RCC 7860 (cell line): ENCODE measurements at regions not wholly inside any gene's neighbourhood (a gene's known extent, or its start where the extent isn't known, plus 50 kb on each side); places are given as distances from the start of the nearest gene placed in this dataset.
A peak's percentile ranks its signal among the peaks of the same experiment; 100 is the strongest.

Experiments
- DNase-seq: peaks from one replicate; pipeline ENCODE4 v3.0.0-alpha.2; 2015; ENCODE audit warnings: low spot score
- FAIRE-seq: peaks from 2 replicates; lab custom pipeline; 2012; peaks lifted over from hg19 to GRCh38; lab: Jason Lieb, UNC

DNA sequence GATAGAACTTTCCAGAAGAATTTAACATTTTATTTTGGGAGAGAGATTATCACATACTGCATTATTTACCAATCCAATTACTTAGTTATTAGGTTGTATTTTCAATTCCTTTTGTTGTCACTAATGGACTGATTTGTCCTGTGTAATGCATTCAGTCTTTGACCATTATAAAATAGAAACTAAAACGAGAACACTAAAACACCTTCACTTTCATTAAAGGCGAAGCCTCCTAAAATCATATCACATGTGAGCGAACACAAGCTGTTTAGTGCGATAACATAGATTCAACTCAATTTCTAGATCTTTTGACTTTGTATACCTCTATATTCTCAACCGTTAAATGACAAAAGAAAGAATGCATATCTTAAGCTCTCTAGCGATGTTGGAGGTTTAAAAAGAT lies 253.4 kb downstream of the VGLL3 start:
- FAIRE-seq (no peak), DNase-seq (no peak)

DNA sequence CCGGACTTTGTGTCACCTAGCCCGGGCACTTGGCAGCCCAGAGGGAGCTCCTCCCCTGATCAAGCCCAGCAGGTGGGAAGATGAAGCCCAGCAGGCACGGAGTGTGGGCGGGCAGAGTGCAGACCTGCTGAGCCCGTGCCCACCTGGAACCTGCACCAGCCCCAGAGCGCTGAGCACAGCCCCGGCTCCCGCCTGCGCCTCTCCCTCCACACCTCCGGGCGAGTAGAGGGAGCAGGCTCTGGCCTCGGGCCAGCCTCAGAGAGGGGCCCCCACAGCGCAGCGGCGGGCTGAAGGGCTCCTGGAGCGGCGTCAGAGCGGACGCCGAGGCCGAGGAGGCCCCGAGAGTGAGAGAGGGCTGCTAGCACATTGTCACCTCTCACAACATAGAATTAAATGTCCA lies 257.7 kb downstream of the VGLL3 start:
- DNase-seq: no peak

DNA sequence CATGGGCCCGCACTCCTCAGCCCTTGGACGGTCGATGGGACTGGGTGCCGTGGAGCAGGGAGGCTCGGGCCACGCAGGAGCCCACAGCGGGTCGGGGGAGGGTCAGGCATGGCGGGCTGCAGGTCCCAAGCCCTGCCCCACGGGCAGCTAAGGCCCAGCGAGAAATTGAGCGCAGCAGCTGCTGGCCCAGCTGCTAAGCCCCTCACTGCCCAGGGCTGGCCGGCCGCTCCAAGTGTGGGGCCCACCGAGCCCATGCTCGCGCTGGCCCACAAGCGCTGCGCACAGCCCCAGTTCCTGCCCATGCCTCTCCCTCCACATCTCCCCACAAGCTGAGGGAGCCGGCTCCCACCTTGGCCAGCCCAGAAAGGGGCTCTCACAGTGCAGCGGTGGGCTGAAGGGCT lies 259.4 kb downstream of the VGLL3 start:
- DNase-seq (no peak), FAIRE-seq (no peak)

More for the DNA sequence above, 257.7 kb downstream of the VGLL3 start:
- no peak for FAIRE-seq

DNA sequence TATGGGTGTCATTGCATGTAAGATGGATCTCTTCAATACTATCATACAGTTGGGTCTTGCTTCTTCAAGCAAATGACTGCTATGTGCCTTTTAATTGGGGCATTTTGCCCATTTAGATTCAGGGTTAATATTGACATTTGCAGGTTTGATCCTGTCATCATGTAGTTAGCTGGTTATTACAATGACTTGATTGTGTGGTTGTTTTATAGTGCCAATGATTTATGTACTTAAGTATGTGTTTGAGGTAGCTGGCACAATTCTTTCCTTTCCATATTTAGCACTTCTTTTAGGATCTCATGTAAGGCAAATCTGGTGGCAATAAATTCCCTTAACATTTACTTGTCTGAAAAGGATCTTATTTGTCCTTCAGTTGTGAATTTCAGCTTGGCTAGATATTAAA lies 267.5 kb downstream of the VGLL3 start:
- FAIRE-seq: no peak
- no peak for DNase-seq

DNA sequence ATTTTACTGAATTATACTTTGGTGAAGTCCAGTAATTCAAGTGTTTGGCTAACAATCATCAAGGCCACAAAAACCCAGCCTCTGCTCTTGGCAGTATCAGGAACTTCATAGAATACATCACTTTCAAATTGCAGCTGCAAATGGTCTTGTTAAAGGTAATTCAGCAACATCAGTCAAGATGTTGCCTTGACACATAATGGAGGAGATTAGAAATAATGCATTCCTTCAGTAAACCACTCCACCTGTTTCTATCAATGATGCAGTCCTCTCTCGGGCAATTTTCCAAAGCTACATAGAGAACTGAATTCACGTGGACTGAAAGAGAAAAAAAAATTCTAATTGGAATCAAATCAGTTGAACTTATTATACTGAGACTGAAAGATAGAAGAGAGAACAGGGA lies 279.3 kb downstream of the VGLL3 start:
- FAIRE-seq: no peak
- no peak for DNase-seq

DNA sequence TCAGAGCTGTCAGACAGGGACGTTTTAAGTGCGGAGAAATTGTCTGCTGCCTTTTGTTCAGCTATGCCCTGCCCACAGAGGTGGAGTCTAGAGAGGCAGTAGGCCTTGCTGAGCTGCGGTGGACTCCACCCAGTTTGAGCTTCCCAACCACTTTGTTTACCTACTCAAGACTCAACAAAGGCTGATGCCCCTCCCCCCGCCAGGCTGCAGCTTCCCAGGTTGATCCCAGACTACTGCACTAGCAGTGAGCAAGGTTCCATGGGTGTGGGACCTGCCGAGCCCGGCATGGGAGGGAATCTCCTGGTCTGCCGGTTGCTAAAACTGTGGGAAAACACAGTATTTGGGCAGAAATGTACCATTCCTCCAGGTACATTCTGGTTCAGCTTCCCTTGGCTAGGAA lies 282.1 kb downstream of the VGLL3 start:
- FAIRE-seq: no peak

DNA sequence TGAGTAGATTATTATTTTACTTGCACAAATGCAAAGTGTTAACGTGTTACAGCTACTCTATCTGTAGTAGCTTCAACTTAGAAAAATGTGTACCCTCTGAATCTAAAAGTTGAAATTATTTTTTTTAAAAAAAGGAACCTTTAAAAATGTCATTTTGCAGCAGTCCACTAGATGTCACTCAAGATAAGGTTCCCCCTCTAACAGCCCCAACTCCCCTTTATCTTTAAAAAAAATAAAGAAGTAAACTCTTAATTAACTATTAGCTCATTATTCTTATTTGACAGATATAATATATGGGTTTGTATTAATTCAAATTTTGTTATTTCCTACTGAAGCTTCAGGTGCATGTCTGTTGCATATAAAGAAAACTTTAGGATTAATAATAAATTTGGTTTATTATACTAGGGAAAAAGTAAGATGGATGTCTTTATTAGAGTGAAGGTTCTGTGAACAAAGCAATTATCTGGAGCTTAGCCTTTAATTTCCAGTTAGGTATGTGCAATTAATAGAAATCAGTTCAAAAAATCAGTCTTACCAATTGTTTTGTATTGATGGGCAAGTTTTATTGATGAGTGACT lies 288.5 kb downstream of the VGLL3 start:
- peak; percentile 42 for FAIRE-seq
- no peak for DNase-seq

More for the DNA sequence above, 282.1 kb downstream of the VGLL3 start:
- DNase-seq: no peak

DNA sequence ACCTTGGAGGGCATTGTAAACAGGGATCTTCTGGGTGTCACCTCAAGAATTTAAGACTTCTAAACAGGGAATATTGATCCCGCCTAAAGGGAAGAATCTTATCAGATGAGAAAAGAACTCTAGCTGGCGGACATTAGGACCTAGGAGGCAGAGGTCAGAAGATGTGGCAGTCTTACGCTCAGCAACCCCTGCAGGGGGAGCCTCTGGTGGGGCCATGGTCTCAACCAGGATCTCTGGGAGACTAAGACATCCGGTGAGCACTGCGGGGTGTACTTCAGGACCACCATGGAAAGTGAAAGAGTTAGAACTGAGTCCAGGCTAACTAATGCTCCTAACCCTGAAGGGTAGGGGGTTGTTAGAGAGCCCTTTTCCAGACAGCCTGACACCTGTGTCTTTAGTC lies 295.2 kb downstream of the VGLL3 start:
- FAIRE-seq (no peak), DNase-seq (no peak)

DNA sequence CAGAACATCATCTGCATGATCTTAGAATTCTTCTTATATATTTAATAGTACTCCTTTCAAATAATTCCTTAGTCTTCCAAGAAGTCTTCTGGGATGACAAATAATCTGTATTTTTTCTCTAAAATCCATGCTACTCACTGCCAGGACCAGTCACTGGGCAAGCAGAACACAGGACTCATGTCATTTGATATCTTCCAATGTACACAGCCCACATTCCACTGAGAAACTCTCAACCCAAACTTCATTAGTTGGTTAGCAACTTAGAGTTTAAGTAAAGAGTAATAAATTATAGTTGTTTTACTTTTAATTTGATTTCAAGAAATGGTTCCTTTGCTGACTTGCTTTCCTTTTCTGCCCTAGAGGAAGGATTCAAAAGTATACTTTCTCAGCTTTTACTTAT lies 317.0 kb downstream of the VGLL3 start:
- DNase-seq (no peak), FAIRE-seq (no peak)

DNA sequence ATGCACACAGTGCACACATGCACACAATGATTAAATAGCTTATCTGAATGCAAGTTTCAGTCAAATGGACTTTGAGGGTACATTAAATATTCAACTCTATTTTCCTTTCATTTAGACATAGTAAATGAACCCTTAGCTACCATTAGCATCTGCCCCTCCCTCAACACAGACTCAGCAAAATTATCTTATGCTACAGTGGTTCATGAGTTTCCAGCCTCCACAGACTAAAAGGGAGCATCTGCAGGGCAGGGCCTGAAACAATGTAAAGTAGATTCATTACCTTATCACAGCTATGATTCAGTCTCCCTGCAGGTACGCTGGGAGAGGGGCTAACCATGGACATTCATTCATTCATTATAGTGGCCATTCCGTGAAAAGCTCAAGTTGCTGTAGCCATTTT lies 329.1 kb downstream of the VGLL3 start:
- no peak for DNase-seq
- FAIRE-seq: no peak

DNA sequence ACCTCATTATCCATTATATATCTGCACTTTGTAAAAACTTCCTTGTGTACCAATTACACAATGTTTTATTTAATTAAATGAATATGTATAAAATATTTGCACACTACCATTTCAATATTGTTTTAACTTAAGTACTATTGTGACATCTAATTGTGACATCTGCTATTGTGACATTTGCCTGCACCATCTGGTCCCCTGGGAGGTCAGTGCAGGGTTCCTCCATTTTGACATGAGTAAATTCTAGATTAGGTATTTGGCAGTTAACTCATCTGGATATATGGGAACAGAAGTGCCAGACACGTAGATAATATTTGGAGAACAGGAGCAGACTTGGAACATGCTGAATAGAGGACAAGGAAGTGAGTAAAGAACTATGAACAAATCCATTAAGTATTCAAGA lies 332.1 kb downstream of the VGLL3 start:
- DNase-seq (no peak), FAIRE-seq (no peak)

DNA sequence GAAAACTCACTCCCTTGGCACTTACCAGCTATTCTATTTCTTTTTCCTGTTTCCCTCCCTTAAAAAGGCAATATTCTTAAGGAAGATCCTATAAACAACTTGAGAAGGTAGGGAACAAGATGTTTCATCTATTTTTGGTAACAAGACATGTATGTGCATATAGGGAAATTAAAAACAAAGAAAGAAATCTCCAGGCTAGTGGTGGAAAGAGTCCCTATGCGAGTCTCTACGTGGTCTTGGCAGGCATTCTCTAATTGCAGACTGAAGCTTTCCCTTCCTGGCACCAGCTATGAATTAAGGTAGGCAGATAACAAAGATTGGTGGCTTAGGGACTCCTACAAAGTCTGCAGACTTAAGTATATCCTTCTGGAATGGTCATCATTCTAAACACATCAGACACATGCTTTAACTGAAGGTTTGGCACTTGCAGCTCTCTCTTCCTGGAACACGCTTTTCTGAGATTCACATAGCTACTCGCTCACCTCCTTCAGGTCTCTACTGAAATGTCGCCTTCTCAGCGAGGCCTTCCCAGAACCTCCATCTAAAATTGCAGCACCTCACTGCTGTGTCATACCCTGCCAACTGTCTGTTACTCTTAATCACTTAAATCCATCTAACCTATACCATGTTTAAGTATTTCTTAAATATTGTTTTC lies 336.0 kb downstream of the VGLL3 start:
- no peak for DNase-seq
- FAIRE-seq: no peak

DNA sequence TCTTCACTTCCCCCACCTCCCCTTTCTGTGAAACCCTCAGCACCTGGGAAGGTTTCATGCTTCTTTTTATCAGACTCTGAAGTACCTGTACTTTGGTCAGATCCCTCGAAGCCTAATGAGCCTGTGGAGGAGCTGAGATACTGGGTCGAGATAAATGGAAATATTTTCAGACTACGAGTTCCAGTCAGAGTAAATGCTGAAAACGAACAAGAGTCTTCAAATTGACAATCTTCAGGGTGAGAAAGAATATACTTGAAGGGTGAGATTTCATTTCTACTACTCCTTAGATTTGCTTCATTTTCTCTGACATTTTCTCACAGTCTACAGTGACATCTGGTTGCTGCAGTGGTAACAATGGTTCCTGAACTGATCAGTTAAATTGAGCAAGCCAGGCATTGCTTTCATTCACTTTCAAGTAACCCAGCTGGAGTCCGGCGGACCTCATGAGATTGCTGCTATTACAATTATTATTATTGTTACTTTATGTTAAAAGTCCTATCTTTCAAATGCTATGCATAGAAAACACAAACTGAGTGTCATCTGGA lies 337.2 kb downstream of the VGLL3 start:
- FAIRE-seq (no peak), DNase-seq (no peak)

DNA sequence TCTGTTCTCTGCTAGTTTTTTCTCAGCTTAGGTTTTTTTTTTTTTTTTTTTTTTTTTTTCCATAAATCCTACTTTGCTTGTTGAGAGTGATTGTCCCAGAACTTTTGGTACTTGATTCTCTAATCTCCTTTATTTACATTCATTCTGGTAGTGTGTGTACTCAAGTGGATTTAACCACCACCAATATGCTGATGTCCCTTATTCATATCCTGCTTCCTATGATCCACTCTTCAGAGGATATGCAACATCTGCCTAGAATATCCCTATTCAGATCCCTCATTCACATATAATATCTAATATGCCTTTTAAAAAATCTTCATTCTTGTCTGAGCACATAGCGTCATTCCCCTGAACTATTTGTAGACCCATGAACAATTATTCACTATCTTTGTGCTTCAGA lies 342.9 kb downstream of the VGLL3 start:
- FAIRE-seq: no peak
- DNase-seq: no peak

DNA sequence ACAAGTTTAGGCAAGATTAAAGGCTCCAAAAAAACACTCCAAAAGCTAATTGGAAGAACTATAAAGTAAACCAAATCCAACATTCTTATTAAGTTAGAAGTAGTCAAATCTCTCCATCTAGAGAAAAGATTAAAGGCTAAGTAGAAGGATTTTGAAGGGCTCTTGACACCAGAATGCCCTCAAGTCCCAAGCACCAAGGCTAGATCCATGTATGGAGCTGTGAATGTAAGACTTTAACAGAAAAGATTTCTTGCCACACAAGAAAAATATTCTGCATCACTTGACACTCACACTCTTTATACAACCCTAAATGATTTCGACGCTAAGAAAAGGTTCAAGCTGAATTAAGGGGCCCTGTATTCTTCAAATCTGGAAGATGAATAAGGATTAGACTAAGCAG lies 345.2 kb downstream of the VGLL3 start:
- no peak for DNase-seq
- FAIRE-seq: no peak

DNA sequence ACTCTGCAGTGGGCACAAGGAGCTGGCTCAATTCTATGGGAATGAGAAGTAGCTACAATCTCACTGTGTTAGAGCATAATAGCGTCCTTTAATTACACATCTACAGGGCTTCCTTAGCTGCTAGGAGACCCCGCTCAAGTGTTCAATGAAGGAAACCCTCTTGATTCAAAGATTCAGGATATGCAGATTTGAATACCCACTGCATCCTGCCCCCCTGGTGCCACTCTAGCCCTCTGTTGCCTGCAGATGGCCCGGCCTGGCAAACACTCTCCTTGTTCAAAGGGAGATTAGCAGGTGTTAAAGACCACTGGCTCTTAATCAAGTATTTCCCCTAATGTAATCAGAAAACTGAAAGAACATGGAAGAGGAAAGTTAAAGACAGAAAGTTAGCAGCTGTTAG lies 356.6 kb downstream of the VGLL3 start:
- DNase-seq (no peak), FAIRE-seq (no peak)

DNA sequence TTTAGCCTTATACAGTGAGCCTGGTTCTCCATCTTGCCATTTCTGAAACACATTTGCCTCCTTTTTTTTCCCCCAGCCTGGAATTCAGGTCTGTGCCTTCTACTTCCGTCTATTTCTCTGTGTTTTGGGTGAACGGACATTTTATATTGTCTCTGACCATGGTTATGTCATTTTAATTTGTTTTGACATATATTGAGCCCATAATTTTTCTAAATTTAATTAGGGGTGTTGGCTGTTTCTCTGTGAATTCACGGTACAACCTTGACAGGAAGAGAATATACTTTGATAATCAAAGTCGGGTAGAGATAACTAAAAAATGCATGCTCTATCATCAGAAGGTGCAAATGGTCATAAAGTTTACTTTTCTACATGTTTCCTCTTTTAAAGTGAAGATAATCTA lies 361.4 kb downstream of the VGLL3 start:
- no peak for FAIRE-seq

DNA sequence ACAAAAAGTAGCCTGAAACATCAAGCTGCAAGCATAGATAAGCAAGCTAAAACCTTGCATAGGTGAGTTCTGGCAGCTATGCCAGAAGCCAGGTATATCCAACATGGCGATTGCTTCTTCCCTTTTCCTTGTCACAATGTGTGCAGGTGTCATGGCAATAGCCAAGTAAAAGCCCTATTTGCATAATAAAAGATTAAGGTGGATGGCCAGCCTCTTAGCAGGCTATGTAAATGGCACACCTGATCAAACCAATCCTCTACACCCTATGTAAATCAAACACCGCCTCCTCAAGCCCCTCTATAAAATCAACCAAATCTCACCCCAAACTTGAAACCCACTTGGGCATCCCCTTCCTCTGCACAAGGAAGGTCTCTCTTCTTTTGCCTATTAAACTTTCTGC lies 366.8 kb downstream of the VGLL3 start:
- FAIRE-seq: no peak
- no peak for DNase-seq

More for the DNA sequence above, 361.4 kb downstream of the VGLL3 start:
- DNase-seq: no peak

DNA sequence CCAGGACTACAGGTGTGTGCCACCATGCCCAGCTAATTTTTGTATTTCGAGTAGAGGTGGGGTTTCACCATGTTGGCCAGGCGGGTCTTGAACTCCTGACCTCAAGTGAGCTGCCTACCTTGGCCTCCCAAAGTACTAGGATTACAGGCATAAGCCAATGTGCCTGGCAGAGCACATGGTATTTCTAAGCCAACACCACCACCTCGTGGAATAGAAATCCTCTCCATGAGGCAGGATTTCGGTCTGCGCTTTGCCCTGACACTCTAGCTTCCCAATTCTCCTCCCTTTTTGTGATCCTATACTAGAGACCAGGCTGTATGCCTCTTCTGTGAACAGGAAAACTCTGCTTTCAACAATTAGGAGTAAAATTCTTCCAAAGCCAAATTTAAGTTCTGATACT lies 372.2 kb downstream of the VGLL3 start:
- no peak for FAIRE-seq
- no peak for DNase-seq

DNA sequence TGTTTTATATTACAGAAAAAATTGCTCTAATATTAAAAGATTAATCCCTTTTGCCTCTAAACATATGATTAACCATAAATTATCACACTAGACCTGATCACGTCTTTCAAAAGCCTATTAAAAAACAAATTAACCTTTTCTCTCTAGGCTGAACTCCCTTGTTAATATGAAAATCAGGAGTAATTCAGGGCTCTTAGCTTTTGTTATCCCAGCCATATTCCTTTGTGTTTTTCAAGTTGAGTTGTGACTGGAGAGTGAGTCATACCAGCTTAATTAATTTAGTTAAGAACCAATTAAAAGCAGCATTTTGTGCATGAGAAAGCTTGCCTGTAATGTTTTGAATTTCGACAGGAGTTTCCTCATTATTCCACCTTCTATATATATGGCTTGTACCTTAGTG lies 385.8 kb downstream of the VGLL3 start:
- DNase-seq (no peak), FAIRE-seq (no peak)

DNA sequence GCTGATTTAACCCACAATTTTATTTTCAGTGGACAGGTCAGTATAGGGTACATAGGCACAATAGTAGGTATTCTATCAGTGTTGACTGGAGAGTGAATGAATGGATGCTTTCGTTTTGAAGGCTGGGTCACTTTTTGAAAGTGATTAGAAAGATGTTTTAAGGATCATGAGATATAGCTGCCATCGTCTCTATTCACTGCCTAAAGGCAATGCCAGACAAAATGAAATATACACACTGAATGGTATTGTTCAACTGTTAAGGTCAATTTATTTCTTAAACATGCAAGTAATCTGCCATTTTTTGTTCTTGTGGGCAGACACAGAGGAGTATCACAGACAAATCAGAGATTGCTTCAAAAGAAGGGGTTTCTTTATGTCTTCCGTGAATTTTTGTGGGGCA lies 395.3 kb downstream of the VGLL3 start:
- DNase-seq: no peak
- no peak for FAIRE-seq

DNA sequence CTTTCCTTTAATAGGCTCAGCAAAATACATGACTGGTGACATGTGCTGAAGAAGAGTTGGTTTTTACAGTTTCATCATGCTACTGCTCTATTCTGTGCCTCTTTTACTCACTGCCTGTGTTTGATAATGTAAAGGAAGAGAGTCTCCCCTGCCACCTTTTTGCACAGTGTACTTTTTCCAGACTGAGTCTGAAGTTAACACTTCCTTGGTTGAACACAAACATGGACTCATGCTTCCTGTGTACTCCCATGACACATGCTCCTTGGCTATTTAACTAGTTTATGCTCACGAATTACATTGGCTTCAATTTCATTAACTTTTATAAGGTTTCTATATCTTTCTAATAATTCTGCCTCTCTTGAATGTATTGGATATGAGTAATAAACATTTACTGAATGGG lies 396.1 kb downstream of the VGLL3 start:
- DNase-seq (no peak), FAIRE-seq (no peak)

DNA sequence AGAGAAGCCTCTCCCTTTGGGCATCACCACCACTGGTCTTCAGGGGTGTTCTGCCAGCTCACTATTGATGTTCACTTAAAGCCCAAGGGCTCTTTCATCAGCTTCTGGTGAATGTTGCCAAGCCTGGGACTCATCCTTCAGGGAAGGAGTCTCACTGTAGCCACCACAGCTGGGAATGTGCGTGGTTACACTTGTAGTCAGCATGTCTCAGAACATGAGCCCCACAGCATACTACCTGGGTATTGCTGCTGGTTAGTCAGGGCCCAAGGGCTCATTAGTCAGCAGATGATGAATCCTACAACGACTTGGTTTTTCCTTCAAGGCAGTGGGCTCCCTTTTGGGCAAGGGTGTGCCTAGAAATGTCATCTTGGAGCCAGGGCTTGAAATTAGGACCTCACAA lies 412.9 kb downstream of the VGLL3 start:
- FAIRE-seq: no peak

More for the DNA sequence above, 412.9 kb downstream of the VGLL3 start:
- DNase-seq: no peak
